ENCODE measurements at regions not wholly inside any gene's neighbourhood (a gene's known extent, or its start where the extent isn't known, plus 50 kb on each side); places are given as distances from the start of the nearest gene placed in this dataset.

- POLR2A ChIA-PET = no interaction called here
- CTCF ChIA-PET = no interaction called here
- no peak for DNase-seq (ENCODE audit: extremely low spot score)
- TF ChIP-seq SUZ12 (IDR thresholded peaks at IDR 0.05) (no peak), ARNT (IDR thresholded peaks at IDR 0.05) (no peak), ZNF384 (IDR thresholded peaks at IDR 0.05) (no peak), FOXK2 (IDR thresholded peaks at IDR 0.05) (no peak), L3MBTL2 (conservative IDR thresholded peaks at IDR 0.05) (no peak)
Measured at GRCh38 chr15:87720235-87720634, 536.3 kb downstream of the NTRK3 start.

GRCh38 chr15:87716422-87716821 lies 540.1 kb downstream of the NTRK3 start:
- no peak for DNase-seq (ENCODE audit: extremely low spot score)
- ChIA-PET CTCF (interaction anchor here (0.9 kb wide), 1 partner anchor 409 kb away, joined by 3 read pairs; no protein-coding TSS in a partner anchor), POLR2A (no interaction called here)
- TF ChIP-seq HDGF (IDR thresholded peaks at IDR 0.05; ENCODE audit: borderline replicate concordance) (no peak), PKNOX1 (IDR thresholded peaks at IDR 0.05) (no peak), SUZ12 (IDR thresholded peaks at IDR 0.05) (no peak), NFRKB (IDR thresholded peaks at IDR 0.05) (no peak), SP1 (IDR thresholded peaks at IDR 0.05) (no peak), ELF4 (IDR thresholded peaks at IDR 0.05) (no peak), L3MBTL2 (conservative IDR thresholded peaks at IDR 0.05) (no peak), FOXM1 (IDR thresholded peaks at IDR 0.05; ENCODE audit: borderline replicate concordance) (no peak), FOXA1 (IDR thresholded peaks at IDR 0.05) (no peak), ARNT (IDR thresholded peaks at IDR 0.05) (no peak), FOXK2 (IDR thresholded peaks at IDR 0.05) (no peak), TARDBP (IDR thresholded peaks at IDR 0.05) (no peak), BHLHE40 (IDR thresholded peaks at IDR 0.05; ENCODE audit: borderline replicate concordance) (no peak), CTBP1 (IDR thresholded peaks at IDR 0.05; ENCODE audit: borderline replicate concordance) (no peak), ZNF384 (IDR thresholded peaks at IDR 0.05) (no peak)

GRCh38 chr15:87715252-87715651 lies 541.3 kb downstream of the NTRK3 start:
- POLR2A ChIA-PET = no interaction called here
- TF ChIP-seq ELF4 (IDR thresholded peaks at IDR 0.05) = no peak
- no peak for TF ChIP-seq NFRKB (IDR thresholded peaks at IDR 0.05)
- TF ChIP-seq HDGF (IDR thresholded peaks at IDR 0.05; ENCODE audit: borderline replicate concordance) = no peak
- no peak for TF ChIP-seq FOXM1 (IDR thresholded peaks at IDR 0.05; ENCODE audit: borderline replicate concordance)
- TF ChIP-seq L3MBTL2 (conservative IDR thresholded peaks at IDR 0.05) = no peak
- no peak for TF ChIP-seq ZNF384 (IDR thresholded peaks at IDR 0.05)
- no peak for TF ChIP-seq SUZ12 (IDR thresholded peaks at IDR 0.05)
- TF ChIP-seq FOXA1 (IDR thresholded peaks at IDR 0.05) = no peak
- TF ChIP-seq PKNOX1 (IDR thresholded peaks at IDR 0.05) = no peak
- TF ChIP-seq FOXK2 (IDR thresholded peaks at IDR 0.05) = no peak
- no peak for TF ChIP-seq LEF1 (IDR thresholded peaks at IDR 0.05; ENCODE audit: borderline replicate concordance)
- TF ChIP-seq ARNT (IDR thresholded peaks at IDR 0.05) = no peak
- TF ChIP-seq CTBP1 (IDR thresholded peaks at IDR 0.05; ENCODE audit: borderline replicate concordance) = no peak
- no peak for TF ChIP-seq TARDBP (IDR thresholded peaks at IDR 0.05)
- TF ChIP-seq SP1 (IDR thresholded peaks at IDR 0.05) = no peak
- TF ChIP-seq BHLHE40 (IDR thresholded peaks at IDR 0.05; ENCODE audit: borderline replicate concordance) = no peak
- CTCF ChIA-PET = no interaction called here
- no peak for DNase-seq (ENCODE audit: extremely low spot score)

- ChIA-PET POLR2A (no interaction called here), CTCF (interaction anchor here (0.6 kb wide), 1 partner anchor 1157 kb away, joined by 3 read pairs; no protein-coding TSS in a partner anchor)
- TF ChIP-seq BHLHE40 (IDR thresholded peaks at IDR 0.05; ENCODE audit: borderline replicate concordance) = no peak
- no peak for TF ChIP-seq NFRKB (IDR thresholded peaks at IDR 0.05)
- no peak for TF ChIP-seq ARNT (IDR thresholded peaks at IDR 0.05)
- TF ChIP-seq ZNF384 (IDR thresholded peaks at IDR 0.05) = no peak
- TF ChIP-seq L3MBTL2 (conservative IDR thresholded peaks at IDR 0.05) = no peak
- no peak for TF ChIP-seq FOXA1 (IDR thresholded peaks at IDR 0.05)
- TF ChIP-seq ELF4 (IDR thresholded peaks at IDR 0.05) = no peak
- TF ChIP-seq LEF1 (IDR thresholded peaks at IDR 0.05; ENCODE audit: borderline replicate concordance) = no peak
- TF ChIP-seq TARDBP (IDR thresholded peaks at IDR 0.05) = no peak
- DNase-seq (ENCODE audit: extremely low spot score) = no peak
Measured at GRCh38 chr15:87713475-87713879, 543.1 kb downstream of the NTRK3 start.

- ChIA-PET CTCF (no interaction called here), POLR2A (no interaction called here)
- no peak for DNase-seq (ENCODE audit: extremely low spot score)
- TF ChIP-seq HDGF (IDR thresholded peaks at IDR 0.05; ENCODE audit: borderline replicate concordance) (no peak), CTBP1 (IDR thresholded peaks at IDR 0.05; ENCODE audit: borderline replicate concordance) (no peak), LEF1 (IDR thresholded peaks at IDR 0.05; ENCODE audit: borderline replicate concordance) (no peak), SP1 (IDR thresholded peaks at IDR 0.05) (no peak), FOXK2 (IDR thresholded peaks at IDR 0.05) (no peak), PKNOX1 (IDR thresholded peaks at IDR 0.05) (no peak), L3MBTL2 (conservative IDR thresholded peaks at IDR 0.05) (no peak), FOXM1 (IDR thresholded peaks at IDR 0.05; ENCODE audit: borderline replicate concordance) (no peak)
Measured at GRCh38 chr15:87712211-87712610, 544.3 kb downstream of the NTRK3 start.

- ChIA-PET POLR2A (no interaction called here), CTCF (interaction anchor here (0.7 kb wide), 1 partner anchor 399 kb away, joined by 3 read pairs; no protein-coding TSS in a partner anchor)
- TF ChIP-seq FOXK2 (IDR thresholded peaks at IDR 0.05) = no peak
- TF ChIP-seq SUZ12 (IDR thresholded peaks at IDR 0.05) = no peak
- no peak for TF ChIP-seq NFRKB (IDR thresholded peaks at IDR 0.05)
- no peak for TF ChIP-seq L3MBTL2 (conservative IDR thresholded peaks at IDR 0.05)
- no peak for DNase-seq (ENCODE audit: extremely low spot score)
Measured at GRCh38 chr15:87711026-87711425, 545.5 kb downstream of the NTRK3 start.

GRCh38 chr15:87710406-87710805 lies 546.1 kb downstream of the NTRK3 start:
- ChIA-PET POLR2A (no interaction called here), CTCF (no interaction called here)
- TF ChIP-seq HDGF (IDR thresholded peaks at IDR 0.05; ENCODE audit: borderline replicate concordance) (no peak), ELF4 (IDR thresholded peaks at IDR 0.05) (no peak), TARDBP (IDR thresholded peaks at IDR 0.05) (no peak), FOXK2 (IDR thresholded peaks at IDR 0.05) (no peak)
- DNase-seq (ENCODE audit: extremely low spot score) = no peak
